Hindlimb muscle (tissue), 1 donor: ENCODE measurements at regions not wholly inside any gene's neighbourhood (a gene's known extent, or its start where the extent isn't known, plus 50 kb on each side); places are given as distances from the start of the nearest gene placed in this dataset.
A peak's percentile ranks its signal among the peaks of the same experiment; 100 is the strongest.

Experiments
- DNase-seq: peaks from one replicate; pipeline ENCODE4 v3.0.0-alpha.2; 2013

DNA sequence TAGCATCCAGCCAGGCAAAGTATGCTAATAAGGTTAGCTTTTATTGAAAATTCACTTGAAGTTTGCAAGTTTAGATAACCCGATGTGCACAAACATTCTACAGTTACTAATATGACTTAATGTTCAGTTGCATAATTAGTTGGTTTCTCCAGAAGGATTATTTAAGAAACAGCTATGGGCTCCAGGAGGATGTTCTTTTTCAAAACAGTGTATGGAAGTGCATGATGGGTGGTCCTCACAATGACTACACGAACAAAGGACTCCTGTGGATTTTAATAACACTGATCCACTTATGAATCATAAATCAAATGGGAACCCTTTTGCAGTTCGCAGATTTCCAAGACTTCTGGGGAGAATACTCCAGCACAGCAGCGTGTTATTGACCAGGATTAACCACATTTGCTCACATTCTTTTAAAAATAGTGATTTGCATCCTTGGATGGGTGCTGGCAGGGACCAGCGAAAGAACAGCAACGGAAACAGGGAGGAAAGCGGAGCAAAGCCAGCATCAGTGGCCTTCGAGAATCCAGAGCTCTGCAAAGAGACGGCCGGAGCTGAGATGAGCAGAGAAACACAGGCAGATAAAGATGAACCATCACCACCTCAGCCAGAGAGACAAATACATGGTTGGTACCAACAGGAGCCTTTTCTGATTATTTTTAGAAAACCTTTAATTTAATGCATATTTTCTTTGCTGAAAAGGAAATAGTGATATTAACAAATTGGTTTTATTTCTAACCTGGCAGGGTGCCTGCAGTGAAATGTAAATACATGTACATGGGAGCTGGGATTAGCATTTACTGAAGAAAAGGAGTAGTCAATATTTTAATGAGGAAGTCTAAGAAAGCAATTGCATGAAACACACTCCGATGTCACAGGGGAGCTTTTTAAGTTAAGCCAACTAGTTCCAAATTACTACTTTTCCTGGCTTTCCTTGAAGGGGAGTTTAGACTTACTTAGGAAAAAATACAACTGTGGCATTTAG lies 623.2 kb upstream of the ZFHX3 start:
- DNase-seq, result no peak

- DNase-seq, result no peak
Measured at GRCh38 chr16:73669535-73670274, 621.8 kb upstream of the ZFHX3 start.

DNA sequence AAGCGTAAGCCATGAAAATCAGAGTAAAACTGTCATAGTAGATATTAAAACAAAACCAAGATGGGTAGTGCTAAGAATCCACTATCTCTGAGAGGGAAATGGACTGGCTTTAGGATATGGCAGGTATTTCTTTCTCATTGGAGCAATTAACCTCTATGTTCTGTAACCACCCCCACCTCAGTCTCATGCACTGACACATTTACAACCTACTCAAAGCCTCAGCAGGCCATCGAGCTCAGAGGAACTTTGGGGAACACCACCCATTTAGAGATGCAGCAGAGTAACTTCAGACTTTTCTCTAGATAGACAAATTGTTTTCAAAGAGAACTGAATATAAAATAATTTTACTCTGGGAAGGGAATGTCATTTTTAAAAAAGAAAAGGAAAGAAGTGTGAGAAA lies 615.8 kb upstream of the ZFHX3 start:
- DNase-seq, result no peak

DNA sequence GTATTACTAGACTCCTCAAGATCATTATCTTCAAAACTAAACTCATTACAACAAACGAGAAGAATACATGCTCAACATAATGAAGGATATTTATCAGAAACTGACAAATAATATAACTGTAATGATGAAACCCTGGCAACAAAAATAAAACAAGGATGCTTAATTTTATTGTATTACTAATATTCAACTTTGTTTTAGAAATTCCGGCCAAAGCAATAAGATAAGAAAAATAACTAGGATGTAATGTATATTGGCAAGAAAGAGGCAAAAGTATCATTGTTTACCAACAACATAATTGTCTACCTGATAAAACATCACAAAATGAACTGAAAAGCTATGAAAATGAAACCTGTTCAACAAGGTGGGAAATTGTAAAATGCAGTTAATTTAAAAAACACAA lies 588.3 kb upstream of the ZFHX3 start:
- DNase-seq, result no peak

DNA sequence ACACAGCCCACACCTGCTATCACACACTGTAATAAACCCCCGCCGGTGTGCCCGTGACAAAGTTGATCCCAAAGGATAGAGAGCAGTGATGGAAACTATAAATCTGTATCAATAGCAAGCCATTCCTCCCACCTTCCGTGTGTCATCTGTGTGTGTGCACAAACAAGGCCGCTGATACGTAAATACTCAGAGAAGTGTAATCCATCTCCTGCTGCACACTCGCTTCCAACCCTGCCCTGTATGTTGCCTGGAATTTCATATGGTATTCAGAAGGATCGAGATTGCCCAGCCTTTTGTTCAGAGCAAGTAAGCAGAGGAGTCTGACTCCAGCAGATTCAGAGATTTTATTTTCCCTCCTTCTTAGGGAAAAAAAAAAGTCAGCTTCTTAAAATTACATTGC lies 581.1 kb upstream of the ZFHX3 start:
- no peak for DNase-seq

- no peak for DNase-seq
Measured at GRCh38 chr16:73617738-73618137, 569.8 kb upstream of the ZFHX3 start.

DNA sequence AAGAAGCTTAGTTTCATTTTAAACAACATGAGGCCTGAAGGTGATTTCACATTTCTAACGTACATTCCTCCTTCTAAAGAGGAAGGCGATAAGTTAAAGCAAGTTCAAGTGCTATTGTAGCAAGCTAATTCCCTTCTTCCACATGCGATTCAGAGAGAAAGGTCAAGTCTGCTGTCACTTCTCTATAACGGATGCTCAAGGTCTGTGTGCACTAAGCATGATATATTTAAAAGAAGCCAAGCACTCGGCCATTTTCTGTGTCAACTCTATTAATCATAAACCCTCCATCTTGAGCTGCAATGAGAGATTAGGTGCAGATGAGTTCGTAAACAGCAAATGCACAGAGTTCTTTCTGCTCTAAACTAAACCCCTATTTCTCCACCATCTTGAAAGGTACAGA lies 568.8 kb upstream of the ZFHX3 start:
- no peak for DNase-seq

DNA sequence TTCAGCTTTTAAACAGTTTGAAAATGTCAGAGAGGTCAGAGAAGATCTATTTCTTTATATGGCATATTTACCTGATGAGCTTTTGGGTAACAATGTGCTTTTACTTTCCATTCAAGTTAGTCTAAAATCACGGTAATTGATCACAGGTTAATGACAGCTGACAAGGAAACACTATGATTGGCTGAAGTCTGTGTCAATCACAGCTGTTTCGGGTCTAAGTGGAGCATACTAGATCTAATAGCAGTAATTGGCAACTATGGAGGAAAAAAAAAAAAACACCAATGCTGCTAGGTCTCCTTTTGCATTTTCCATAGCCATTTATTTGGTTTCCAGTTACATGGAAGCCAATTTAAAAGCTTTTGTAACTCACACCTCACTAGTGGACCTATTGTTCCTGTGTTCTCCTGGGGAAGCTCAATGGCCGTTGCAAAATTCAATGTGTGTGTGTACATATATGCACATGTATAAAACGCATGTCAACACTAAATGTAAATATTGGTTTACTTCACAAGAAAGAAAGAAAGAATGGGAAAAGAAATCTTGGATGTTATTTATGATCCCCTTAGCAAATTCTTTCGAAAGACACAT lies 568.3 kb upstream of the ZFHX3 start:
- DNase-seq, result peak; percentile 11

DNA sequence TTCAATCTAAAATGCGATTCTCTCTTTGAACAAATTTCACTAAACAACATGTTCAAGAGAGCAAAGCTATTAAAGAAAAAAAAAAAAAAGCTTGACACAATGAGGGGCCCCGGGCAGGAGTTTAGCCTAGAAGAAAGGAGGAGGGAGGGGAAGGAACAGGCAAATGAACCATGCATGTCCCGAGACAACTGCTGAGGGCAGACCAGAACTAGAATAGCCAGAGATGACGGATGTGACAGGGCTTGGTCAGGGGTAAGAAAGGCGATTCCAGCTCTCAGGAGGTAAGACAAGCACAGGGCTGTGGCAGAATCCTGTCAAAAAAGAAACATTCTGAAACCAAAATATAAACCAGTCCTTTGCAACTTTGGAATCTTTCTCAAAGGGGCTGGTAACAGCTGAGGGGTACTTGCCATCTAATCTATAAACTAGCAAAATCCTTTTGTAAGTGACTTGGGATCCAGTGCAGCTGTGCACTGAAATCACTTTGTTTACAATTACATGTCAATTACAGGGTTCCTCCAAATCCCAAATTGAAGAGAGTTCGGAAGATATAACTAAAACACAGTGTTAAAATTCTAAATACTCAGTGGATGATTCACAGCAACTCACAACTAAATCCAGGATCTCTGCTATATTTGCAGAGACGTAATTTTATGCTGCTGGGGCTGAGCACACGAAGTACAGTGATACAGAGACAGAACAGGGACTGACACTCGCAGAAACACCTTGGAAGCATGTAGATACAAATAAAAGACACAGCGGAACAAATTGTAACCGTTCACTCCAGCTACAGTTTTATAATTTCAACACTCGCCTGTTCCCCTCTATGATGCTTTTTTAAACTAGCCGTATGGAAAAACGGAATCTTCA lies 567.4 kb upstream of the ZFHX3 start:
- DNase-seq, result no peak

GRCh38 chr16:73614131-73614530 lies 566.2 kb upstream of the ZFHX3 start:
- peak; percentile 32 for DNase-seq

GRCh38 chr16:73610605-73611156 lies 562.8 kb upstream of the ZFHX3 start:
- DNase-seq, result no peak

GRCh38 chr16:73610160-73610559 lies 562.2 kb upstream of the ZFHX3 start:
- DNase-seq, result no peak

DNA sequence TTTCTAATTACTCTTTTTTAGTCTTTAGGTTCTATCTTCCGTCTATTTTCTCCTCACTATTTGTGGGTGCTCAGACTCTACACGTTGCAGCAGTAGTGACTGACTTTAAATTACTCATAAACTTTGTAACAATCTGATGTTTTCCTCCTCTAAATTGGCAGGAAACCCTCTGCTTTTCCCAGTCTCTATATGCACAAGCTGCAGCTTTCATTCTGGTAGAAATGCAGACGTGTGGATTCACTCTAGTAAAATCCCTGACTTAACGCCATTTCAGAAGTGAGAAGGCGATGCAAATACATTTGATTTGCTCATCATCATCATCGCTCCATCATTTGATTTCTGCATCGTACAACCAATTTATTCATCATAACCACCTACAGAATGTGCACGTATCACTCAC lies 561.0 kb upstream of the ZFHX3 start:
- no peak for DNase-seq

DNA sequence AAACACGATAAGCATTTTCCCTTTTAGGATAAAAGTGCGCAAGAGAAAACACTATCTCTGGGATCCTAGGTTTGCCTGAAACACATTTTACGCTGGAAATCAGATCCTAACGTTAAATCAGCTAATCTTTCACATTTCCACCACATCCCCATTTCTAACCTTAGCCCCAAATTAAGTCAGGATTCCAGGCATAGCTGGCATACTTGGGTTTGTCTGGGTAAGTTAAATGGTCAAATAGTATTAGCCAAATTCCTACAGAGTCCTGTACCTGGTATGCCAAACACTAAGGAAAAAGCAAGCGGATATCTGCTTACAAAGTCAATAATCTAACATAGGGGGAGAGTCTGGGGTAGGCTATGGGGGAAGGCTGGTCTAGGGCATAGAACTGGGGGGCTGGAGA lies 557.4 kb upstream of the ZFHX3 start:
- DNase-seq, result no peak

- DNase-seq, result no peak
Measured at GRCh38 chr16:73601911-73602310, 554.0 kb upstream of the ZFHX3 start.

GRCh38 chr16:73599870-73600269 lies 551.9 kb upstream of the ZFHX3 start:
- DNase-seq, result no peak

DNA sequence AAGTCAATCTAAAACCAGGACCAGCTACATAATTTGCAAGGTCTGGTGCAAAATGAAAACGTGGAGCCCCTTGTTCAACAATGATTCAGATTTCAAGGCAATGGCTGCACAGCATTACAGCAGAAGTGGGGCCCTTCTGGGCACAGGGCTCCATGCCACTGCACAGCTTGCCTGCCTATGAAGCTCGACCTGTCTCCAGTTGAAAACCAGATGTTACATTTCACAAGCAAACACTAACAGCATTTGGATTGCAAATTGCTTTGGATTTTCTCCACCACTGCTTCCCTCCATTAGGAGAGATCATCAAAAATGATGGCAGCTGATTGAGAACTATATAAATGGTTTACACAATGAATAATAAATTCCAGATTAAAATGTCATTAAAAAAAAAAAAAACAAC lies 551.4 kb upstream of the ZFHX3 start:
- DNase-seq, result no peak

- DNase-seq, result no peak
Measured at GRCh38 chr16:73584157-73584556, 536.2 kb upstream of the ZFHX3 start.

DNA sequence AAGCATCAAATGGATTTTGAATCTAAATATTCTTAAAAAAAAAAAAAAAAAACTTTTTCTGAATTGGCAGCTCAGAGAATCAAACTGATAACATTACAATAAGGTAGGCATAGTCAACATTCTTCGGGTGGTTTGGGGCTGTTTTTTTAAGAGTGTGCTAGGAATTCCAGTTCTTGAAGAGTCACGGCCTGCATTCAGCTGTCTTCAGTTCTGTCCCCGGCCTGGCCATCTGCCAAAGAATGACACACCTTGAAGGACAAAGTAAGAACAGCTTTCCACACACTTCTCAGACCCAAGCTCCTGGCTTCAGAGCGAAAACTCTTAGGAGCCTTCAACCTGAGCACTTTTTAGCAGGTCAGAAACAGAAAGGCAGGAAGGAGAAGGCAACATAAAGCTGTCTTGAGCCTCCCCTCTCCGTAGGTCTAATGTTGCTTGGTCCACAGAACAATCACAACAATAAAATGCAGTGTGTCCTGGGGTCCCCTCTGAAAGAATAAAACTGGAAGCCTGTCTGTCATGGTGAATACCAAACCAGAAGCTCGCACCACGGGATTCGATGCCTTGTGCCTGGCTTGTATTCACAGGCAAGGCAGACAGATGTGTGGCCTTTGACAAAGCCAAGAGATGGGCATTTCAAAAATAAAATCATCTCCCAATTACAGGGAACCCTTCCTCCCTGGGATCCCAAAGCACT lies 524.4 kb upstream of the ZFHX3 start:
- DNase-seq, result peak; percentile 17

DNA sequence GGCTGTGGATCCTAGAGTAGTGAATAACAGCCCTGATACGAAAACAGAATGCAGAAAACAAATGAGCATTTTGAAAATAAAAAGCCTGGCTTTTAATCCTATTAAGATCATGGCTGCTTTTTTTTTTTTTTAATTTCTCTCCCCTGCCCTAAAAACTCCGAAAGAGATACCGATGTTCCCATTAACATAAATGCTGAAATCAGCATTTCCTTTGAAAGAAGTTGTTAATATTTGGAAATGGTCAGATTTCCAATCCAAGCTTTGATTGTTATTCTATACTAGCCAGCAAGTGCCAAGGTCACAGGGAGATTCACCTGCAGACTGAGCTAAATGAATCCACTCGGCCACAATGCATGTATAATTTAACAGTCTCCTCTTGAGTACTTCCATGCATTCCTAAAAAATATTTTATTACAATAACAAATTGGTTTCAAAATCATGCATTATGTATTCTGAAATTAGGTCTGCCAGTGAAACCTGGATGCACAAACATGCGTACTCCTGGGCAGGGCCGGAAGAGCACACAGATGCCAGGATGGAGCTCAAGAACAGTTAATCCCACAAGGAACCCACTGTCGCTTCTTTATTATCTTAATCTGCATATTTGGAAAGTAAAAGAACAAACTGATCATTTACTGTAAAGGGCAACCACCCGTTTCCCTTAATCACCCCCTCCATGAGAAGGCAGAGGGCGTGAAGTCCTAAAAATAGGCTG lies 521.5 kb upstream of the ZFHX3 start:
- DNase-seq, result no peak

GRCh38 chr16:73568769-73569168 lies 520.8 kb upstream of the ZFHX3 start:
- DNase-seq, result no peak
